Neutrophil (primary cell): ENCODE measurements at regions not wholly inside any gene's neighbourhood (a gene's known extent, or its start where the extent isn't known, plus 50 kb on each side); places are given as distances from the start of the nearest gene placed in this dataset.
A peak's percentile ranks its signal among the peaks of the same experiment; 100 is the strongest.

ENCODE experiments used
- H3K27ac ChIP-seq: fragments of 200-600 bp; sonication (generic); 2 replicates; pipeline ENCODE4 v1.5.1; 2016; ENCODE audit warnings: mild to moderate bottlenecking, moderate library complexity
- H3K27me3 ChIP-seq: fragments of 200-600 bp; sonication (generic); 2 replicates; pipeline ENCODE4 v1.6.0; 2016; ENCODE audit warnings: mild to moderate bottlenecking
- H3K36me3 ChIP-seq: fragments of 200-600 bp; sonication (generic); 2 replicates; pipeline ENCODE4 v1.5.1; 2017
- H3K4me1 ChIP-seq, 2 experiments: fragments of 200-600 bp in 1 of 2; sonication (generic) in 1 of 2; 1 replicate in 1 of 2; 2 replicates in 1 of 2; pipeline versions ENCODE4 v1.5.1 to v1.6.1; 2013 to 2016; ENCODE audit warnings: low read depth in 1 of 2, low read length in 1 of 2, mild to moderate bottlenecking in 1 of 2, moderate library complexity in 1 of 2; ENCODE audit not compliant: control insufficient read depth in 1 of 2, insufficient read depth in 1 of 2
- H3K4me3 ChIP-seq, 2 experiments: fragments of 200-600 bp in 1 of 2; sonication (generic) in 1 of 2; 1 replicate in 1 of 2; 2 replicates in 1 of 2; pipeline ENCODE4 v1.5.1; 2013 to 2016; ENCODE audit warnings: low read depth in 1 of 2, low read length in 1 of 2, mild to moderate bottlenecking in 1 of 2, moderate library complexity in 1 of 2
- H3K9me3 ChIP-seq: fragments of 200-600 bp; sonication (generic); 2 replicates; pipeline ENCODE4 v1.5.1; 2016
- TF ChIP-seq, protein P1 (sequence below): fragments of 200-600 bp; sonication (generic); IDR thresholded peaks from 2 replicates; pipeline ENCODE4 v1.5.1; 2016; ENCODE audit warnings: antibody characterized with exemption

GRCh38 chr12:93142881-93143280 lies 213.8 kb upstream of the EEA1 start:
- no peaks in the 10 kb centered on the region for H3K27me3 ChIP-seq
- no peak overlapping the region for H3K27ac ChIP-seq
- no peaks in the 10 kb centered on the region for H3K9me3 ChIP-seq
- H3K36me3 ChIP-seq = no peaks in the 10 kb centered on the region
- TF ChIP-seq, protein P1, sequence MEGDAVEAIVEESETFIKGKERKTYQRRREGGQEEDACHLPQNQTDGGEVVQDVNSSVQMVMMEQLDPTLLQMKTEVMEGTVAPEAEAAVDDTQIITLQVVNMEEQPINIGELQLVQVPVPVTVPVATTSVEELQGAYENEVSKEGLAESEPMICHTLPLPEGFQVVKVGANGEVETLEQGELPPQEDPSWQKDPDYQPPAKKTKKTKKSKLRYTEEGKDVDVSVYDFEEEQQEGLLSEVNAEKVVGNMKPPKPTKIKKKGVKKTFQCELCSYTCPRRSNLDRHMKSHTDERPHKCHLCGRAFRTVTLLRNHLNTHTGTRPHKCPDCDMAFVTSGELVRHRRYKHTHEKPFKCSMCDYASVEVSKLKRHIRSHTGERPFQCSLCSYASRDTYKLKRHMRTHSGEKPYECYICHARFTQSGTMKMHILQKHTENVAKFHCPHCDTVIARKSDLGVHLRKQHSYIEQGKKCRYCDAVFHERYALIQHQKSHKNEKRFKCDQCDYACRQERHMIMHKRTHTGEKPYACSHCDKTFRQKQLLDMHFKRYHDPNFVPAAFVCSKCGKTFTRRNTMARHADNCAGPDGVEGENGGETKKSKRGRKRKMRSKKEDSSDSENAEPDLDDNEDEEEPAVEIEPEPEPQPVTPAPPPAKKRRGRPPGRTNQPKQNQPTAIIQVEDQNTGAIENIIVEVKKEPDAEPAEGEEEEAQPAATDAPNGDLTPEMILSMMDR = no peak
- H3K4me1 ChIP-seq = peaks cover 37 to 39% of the 10 kb centered on the region in 2 experiments
- H3K4me3 ChIP-seq = no peak overlapping the region

GRCh38 chr12:93144109-93144508 lies 215.0 kb upstream of the EEA1 start:
- no peaks in the 10 kb centered on the region for H3K27me3 ChIP-seq
- no peak overlapping the region for H3K4me3 ChIP-seq
- H3K36me3 ChIP-seq = no peaks in the 10 kb centered on the region
- TF ChIP-seq, protein P1 = no peak
- peaks cover 25 to 26% of the 10 kb centered on the region in 2 experiments for H3K4me1 ChIP-seq
- no peaks in the 10 kb centered on the region for H3K9me3 ChIP-seq
- no peak overlapping the region for H3K27ac ChIP-seq

GRCh38 chr12:93145086-93145485 lies 216.0 kb upstream of the EEA1 start:
- no peak overlapping the region for H3K27ac ChIP-seq

DNA sequence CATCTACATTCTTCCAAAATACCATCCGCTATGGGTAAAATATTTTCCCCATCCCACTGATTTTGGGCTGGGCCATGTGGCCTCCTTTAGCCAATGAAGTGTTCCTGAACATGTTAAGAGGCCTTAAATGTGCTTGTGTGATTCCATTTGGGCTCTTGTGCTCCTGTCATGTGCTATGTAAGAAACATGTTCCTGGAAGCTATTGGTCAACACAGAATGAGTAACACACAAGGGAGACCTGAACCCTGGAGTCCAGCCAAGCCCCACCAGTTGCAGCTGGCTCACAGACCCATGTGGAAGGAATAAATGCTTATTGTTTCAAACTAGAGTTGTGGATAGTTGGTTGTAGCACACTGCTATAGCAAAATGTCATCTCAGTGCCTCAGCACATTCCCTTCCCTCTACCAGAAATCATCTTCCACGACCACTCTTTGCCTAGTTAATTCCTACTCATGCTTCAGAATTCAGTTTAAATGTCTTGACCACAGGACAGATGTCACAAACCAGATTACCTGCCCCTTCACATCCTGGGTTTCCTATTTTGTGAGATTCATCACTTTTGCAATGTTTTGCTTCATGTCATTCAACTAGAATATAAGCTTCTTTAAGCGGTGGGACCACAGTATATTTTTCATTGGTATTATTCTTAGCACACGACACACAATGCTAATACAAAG lies 217.3 kb upstream of the EEA1 start:
- TF ChIP-seq, protein P1 = no peak
- Histone ChIP-seq H3K27me3 (no peaks in the 10 kb centered on the region), H3K27ac (peak overlapping the region; percentile 51), H3K4me1 (peaks cover 14 to 15% of the 10 kb centered on the region in 2 experiments), H3K36me3 (no peaks in the 10 kb centered on the region), H3K9me3 (no peaks in the 10 kb centered on the region), H3K4me3 (no peak overlapping the region)

More at GRCh38 chr12:93145086-93145485, 216.0 kb upstream of the EEA1 start:
- no peaks in the 10 kb centered on the region for H3K9me3 ChIP-seq
- H3K36me3 ChIP-seq = no peaks in the 10 kb centered on the region
- peaks cover 15 to 17% of the 10 kb centered on the region in 2 experiments for H3K4me1 ChIP-seq
- H3K27me3 ChIP-seq = no peaks in the 10 kb centered on the region
- TF ChIP-seq, protein P1 = no peak
- H3K4me3 ChIP-seq = no peak overlapping the region

DNA sequence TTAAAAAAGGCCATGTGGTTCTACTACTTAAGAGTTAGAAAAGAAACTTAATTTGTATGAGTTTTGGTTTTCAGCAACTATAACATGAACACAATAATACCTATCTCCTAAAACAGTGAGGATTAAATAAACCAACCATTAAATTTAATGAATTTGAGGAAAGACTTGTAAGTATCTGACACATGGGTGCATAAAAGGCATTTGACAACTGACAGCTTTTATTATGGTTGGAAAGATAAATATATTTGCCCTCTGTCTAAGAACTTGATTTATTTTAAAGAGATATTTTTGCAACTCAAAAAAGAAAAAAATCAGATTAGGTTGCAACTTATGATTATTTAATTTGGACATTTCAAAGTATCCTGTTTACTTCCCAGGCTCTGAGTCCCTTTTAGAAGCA lies 217.9 kb upstream of the EEA1 start:
- H3K9me3 ChIP-seq = no peaks in the 10 kb centered on the region
- peaks cover 14 to 15% of the 10 kb centered on the region in 2 experiments for H3K4me1 ChIP-seq
- H3K36me3 ChIP-seq = no peaks in the 10 kb centered on the region
- TF ChIP-seq, protein P1 = no peak
- no peaks in the 10 kb centered on the region for H3K27me3 ChIP-seq
- no peak overlapping the region for H3K4me3 ChIP-seq
- no peak overlapping the region for H3K27ac ChIP-seq
